GM18502 (cell line): ENCODE measurements at regions not wholly inside any gene's neighbourhood (a gene's known extent, or its start where the extent isn't known, plus 50 kb on each side); places are given as distances from the start of the nearest gene placed in this dataset.

Source experiments
- ATAC-seq: cut with Tn5 transposase; IDR thresholded peaks from one replicate; pipeline ENCODE4 v1.9.1; 2021; ENCODE audit warnings: mild to moderate bottlenecking; ENCODE audit not compliant: unreplicated experiment, poor library complexity

DNA sequence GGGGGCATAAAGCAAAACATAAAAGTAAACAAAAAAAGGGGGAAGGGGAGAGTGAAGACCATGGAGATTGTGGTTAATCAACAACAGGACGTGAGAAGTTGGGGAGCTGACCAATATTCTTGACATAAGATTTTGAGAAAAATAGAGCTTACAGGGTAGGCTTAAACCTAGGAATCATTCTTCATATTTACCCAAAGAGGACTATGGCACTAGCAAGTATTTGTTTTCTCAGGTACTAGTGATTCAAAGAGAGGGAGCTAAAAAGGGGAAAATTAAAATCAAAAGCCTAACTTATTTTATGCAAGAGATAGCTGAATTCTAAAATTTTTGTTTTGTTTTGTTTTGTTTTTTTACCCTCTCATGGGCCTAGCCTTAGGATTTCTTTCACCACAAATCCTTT is 427.5 kb downstream of the PIK3R1 start:
- no peak for ATAC-seq

GRCh38 chr5:68644971-68645370 is 429.4 kb downstream of the PIK3R1 start:
- ATAC-seq: peak; percentile 98

DNA sequence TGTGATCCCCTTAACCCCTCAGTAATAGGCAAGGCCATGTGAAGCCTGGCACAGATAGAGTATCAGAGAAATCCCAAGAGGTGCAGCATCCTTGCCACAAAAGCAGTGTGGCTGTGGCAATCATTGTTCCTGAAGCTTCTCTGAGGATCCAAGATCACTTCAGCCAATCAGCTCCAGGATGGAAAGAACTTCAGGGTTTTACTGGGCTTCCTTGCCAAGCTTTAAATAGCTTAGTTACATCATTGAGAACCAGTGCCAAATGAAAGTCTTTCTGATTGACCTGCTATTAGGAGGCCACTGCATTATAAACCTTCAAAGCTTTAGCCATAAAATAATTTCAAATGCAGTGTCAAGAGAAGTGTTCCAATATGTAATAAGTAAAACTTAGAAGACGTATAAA is 430.6 kb downstream of the PIK3R1 start:
- no peak for ATAC-seq

DNA sequence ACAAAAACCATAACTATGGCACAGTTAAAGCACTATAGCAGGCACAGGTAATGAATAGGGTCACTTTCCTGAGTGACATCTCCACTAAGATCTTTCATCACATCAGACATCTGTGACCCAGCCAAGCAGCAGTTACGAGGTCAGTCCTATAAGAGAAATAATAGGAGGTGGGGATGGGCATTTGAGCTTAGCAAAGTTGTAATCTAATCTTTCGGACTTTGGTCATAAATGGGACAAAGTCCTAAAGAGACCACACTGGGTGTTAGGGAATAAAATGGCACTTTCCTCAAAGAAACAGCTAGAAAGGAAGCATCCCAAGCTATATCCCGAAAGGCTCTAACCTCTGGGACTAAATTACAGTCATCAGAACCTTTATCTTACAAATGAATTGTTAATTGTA is 432.2 kb downstream of the PIK3R1 start:
- ATAC-seq: no peak

- ATAC-seq: no peak
Observed at GRCh38 chr5:68648944-68649857, 433.6 kb downstream of the PIK3R1 start.

GRCh38 chr5:68652534-68652965 is 437.0 kb downstream of the PIK3R1 start:
- no peak for ATAC-seq

- ATAC-seq: no peak
Observed at GRCh38 chr5:68653471-68653870, 437.9 kb downstream of the PIK3R1 start.

DNA sequence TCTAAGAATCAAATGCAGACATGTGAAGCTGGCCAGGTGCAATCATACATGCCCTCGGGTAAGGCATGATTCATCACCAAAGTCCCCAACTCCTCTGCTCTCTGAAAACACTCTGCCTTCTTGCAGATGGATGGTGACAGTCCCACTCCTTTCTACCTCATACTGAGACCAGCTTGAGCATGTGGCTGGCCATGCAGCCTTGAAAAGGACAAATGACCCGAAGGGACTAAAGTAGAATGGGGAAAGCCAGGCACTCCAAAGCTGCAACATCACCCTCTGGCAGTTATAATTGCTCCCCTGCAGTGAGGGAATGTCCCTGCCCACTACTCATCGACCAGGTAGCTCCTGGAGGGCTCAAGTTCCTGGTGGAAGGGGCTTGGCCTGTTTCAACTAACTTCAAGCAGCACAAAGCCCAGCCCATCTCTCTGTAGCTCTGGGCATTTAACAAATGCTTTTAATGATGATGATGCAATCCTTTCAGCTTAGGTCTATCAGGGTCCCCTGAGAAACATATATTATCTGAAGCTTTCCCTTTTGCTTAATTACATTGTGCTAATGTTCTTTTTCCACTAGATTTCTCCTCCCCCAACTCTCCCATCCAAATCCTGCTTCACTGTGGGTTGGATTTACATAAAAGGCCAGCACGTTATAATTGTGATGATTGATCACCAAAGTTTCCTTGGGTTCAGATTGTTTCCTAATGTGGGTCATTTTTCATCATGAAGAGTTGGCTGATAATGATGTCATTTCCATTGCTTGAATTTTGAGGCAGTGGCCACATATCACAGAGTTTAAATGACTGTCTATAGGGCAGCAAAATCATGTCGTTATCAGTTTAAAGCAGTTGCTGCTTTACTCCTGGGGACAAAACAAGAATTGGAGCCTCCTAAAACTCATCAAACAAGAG is 436.5 kb upstream of the SLC30A5 start:
- ATAC-seq: no peak

- no peak for ATAC-seq
Observed at GRCh38 chr5:68658810-68659372, 434.9 kb upstream of the SLC30A5 start.

- ATAC-seq: no peak
Observed at GRCh38 chr5:68659881-68660280, 433.9 kb upstream of the SLC30A5 start.

DNA sequence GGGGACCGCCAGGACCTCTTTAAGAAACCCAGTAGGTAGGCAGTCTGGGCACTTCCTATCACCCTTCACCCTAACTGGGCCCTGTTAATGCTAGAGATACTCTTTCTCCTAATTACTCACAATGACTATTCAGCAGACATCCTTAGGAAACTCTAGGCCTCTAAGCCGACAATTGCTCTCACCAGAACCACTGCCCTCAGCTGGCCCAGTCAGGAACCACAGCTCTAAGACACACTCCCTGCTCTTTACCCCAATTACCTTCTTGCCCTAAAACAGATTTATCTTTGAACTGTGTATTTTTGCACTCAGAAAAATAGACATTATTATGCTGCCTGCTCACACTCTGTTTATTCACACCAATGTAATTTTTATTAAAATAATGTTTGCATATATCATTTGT is 432.6 kb upstream of the SLC30A5 start:
- ATAC-seq: peak; percentile 70

DNA sequence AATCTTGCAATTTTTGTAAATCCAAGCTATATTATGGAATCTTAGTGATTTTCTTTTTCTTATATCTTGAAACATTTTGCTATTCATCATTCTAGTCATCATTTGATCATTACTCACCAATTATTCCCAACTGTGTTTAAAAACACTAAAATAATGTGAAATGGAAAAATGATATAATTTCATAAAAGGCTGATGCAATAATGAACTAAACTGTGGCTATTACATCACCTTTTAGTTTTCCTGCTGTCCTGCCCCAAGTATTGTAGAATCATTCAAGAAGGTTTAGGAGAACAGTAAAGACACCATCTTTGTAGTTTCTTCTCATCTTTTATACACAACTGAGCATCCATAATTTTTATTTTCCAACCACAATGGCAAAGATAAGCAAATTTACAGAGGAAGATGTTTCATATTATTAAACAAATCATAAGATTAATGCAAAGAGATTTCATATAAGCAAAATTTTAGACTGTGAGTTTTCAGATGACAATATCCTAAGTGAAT is 431.0 kb upstream of the SLC30A5 start:
- no peak for ATAC-seq

GRCh38 chr5:68669864-68670575 is 423.8 kb upstream of the SLC30A5 start:
- ATAC-seq: no peak

DNA sequence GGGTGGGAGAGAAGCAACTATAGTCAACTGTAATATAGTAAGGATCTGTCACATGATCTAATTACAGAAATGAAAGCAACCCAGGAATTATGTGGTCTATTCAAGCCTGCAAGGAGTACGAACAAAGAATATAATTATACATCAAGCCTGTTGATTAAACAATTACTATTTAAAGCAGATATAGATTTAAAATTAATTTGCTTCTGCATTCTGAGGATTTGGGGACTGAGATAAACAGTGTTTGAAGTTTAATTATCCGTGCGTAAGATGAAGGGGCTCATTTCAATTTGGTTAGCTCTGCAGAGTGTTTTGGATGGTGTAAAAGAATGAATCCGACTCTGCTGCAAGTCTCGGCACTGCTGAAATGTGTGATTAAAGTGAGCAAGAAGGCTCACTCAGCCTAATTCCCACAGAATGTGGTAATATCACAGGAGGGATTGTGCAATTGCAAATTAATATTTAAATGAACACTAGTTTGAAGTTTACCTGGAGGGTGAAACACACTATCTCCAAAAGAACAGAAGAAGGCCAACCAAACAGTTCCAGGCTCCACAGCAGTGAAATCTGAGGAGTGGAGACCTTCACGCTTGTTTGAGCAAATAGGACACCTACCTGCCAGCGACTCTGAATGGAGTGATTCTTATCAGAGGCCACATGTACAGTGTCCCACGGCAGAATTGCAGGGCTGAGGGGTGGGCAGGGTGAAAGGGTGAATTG is 420.6 kb upstream of the SLC30A5 start:
- ATAC-seq: no peak

- no peak for ATAC-seq
Observed at GRCh38 chr5:68673823-68674180, 420.0 kb upstream of the SLC30A5 start.

DNA sequence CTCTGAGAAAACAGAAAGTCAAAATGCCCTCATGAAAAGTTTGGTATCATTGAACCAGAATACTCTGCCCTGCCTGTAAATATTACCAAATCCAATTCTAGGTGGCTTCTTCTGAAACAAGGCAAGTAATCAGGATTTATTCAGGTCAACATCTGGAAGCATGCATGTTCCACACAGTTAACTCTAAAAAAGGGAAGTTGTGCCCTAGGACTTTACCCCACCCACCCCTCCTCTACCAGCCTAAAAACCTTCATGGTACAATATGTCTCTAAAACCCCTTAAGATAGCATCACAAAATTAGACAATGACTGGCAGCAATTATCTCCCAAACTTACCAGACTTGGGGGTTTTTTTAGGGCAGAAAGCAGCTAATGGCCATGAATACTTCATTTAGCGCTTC is 414.8 kb upstream of the SLC30A5 start:
- ATAC-seq: no peak

DNA sequence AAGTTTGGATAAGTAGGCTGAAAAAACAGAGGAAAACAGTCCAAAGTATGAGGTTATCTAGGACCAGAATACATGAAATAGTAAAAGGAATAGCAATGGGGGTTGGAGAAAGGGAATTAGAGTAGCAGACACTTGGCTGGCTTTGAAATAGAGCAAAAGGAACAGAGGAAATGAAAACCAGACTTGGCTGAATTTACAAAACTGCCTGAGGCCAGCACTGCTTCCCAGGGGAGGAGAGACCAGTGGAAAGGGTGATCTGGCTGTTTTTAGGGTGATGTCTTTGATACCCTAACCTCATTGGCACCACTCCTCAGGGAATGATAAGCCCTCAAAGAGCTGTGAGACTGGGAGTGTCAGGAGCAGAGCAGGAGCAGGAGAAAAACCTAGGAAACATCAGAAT is 413.4 kb upstream of the SLC30A5 start:
- ATAC-seq: no peak

DNA sequence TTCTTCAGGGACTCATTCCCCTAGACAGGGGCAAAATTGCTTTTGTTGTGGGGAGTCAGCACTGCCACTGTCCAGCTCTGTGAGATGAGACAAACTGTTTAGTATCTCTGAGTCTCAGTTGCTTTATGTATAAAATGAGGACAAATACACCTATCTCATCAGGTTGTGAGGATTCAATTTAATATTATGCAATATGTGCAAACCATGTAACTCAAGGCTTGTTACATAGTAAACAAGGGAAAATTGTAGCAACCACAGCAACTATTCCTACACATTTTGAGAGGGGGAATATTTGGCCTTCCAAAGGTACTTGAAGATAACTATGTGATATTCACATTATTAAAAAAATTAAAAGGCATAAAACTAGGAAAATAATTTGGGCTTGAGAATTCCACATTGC is 411.9 kb upstream of the SLC30A5 start:
- no peak for ATAC-seq

GRCh38 chr5:68682400-68683160 is 411.2 kb upstream of the SLC30A5 start:
- no peak for ATAC-seq
